ENCODE measurements at regions not wholly inside any gene's neighbourhood (a gene's known extent, or its start where the extent isn't known, plus 50 kb on each side); places are given as distances from the start of the nearest gene placed in this dataset.
A peak's percentile ranks its signal among the peaks of the same experiment; 100 is the strongest.

DNA sequence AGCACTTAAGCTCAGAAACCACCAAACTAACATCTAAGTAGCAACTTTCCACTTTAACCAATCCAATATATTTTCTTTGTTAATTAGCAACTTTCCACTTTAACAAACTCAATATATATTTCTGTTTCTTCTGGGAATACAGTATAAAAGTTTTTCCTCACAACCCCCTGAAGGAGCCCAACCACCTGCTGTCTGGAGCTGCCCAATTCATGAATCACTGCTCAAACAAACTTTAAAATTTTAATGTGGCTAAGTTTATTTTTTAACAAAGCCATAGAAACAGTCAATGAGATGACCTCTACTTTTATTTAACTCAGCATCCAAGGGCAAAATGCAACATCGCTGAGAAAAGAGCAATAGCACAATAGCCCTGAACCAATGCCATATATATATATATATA is 500.1 kb downstream of the EPM2A start:
- in situ Hi-C loops (cut with HindIII; ENCODE audit: low pct_unique_long_range_greater_than_20kb, low sequenced_read_pairs) = no loop called here
- no peak for DNase-seq (ENCODE audit: low read depth, low spot score)

DNA sequence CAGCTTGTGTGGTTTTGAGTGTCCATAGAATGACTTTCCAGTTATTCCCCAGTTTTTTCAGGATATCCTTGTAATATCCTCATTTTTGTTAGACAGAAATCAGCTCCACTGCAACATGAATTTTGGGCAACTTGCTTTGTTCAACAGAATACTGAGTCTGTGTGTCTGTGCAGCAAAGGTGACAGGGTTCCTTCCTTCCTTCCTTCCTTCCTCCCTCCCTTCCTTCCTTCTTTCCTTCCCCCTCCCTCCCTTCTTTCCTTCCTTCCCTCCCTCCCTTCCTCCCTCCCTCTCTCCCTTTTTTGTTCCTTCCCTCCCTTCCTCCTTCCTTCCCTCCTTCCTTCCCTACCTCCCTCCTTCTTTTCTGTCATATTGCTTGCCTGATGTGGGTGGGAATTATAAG is 496.5 kb downstream of the EPM2A start:
- in situ Hi-C loops (cut with HindIII; ENCODE audit: low pct_unique_long_range_greater_than_20kb, low sequenced_read_pairs) = no loop called here
- DNase-seq (ENCODE audit: low read depth, low spot score) = no peak

DNA sequence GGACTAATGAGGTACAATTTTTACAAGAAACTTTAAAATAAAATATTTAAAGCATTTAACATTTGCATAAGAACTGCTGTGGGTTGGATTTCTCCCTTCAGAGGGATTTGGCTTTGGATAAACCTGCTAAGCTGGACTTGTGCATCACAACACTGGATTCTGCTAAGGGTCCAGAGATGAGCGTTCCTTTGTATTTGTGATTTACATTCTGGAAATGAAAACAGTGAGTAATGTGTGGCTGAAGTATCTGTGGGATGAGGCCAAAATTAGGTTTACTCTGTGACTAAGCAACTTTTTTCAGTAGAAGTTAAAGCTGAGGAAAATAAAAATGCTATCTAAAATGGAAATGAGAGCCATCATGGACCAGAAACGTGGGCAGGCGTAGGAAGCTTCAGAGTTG is 494.3 kb downstream of the EPM2A start:
- no peak for DNase-seq (ENCODE audit: low read depth, low spot score)
- in situ Hi-C loops (cut with HindIII; ENCODE audit: low pct_unique_long_range_greater_than_20kb, low sequenced_read_pairs) = no loop called here

DNA sequence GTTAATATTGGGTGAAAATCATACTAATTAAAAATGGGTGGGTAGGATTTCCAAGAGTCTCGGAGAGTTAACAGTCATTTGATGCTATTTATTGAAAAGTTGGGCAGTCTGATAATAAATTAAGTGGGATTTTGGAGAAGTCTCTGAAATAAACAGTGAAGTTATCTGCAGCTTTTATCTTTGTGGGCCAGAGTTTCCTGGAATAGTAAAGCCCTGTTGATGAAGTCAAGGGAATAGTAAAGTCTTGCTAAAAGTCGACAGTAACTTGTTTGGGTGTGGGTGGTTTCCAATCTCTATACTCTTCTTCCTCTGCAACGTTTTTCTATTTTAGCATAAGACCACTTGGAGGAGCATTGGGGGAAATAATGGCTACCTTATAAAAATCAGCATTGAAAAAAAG is 493.6 kb downstream of the EPM2A start:
- DNase-seq (ENCODE audit: low read depth, low spot score) = no peak
- in situ Hi-C loops (cut with HindIII; ENCODE audit: low pct_unique_long_range_greater_than_20kb, low sequenced_read_pairs) = no loop called here

DNA sequence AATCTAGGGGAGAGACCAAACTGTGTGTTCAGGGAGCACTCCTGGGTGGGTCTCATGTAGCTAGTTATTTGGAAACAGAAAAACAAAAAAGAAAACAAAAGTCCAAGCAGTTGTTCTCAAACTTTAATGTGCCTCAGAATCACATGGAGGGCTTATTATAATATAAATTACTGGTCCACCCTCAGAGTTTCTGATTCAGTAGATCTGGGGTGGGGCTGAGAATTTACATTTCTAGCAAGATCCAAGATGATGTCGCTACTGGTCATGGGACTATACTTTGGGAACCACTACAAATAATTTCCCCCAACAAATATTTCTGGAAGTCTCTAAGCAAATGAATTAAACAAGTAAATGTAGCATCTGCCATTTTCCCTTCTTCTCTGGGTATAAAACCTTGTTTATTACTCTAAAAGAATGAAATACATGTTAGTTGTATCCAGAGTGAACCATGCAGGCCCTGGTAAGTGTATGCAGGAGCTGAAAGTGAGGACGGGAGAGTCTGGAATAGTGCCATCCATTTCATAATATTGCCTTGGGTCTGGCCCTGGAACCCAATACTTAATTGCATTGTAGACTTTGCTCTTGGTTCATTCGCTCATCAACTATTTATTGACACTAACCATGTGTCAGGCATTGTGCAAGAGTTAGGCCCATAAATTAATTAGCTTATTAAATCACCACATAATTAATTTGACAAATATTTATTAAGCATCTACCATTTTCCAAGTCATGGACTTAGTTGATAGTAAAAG is 490.8 kb downstream of the EPM2A start:
- DNase-seq (ENCODE audit: low read depth, low spot score) = no peak

DNA sequence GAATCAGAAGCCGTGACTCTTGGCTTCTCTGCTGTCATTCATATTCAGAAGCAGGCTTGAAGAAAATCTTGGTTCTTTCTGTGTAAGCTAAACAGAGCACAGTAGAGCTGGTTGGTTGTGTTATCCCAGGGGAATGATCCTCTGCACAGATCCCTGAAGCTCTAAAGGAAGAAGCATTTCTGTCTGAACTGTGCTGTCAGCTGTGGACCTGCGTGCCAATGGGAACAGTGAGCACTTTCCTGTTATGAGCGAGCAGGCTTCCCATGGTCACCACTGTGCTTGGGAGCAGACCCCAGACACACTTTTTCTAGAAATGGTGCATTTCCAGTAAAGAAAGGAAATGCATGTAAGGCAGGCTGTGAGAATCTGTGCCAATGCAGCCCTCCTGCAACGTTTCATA is 490.2 kb downstream of the EPM2A start:
- in situ Hi-C loops (cut with HindIII; ENCODE audit: low pct_unique_long_range_greater_than_20kb, low sequenced_read_pairs) = no loop called here
- DNase-seq (ENCODE audit: low read depth, low spot score) = peak; percentile 71

More for the DNA sequence above, 490.8 kb downstream of the EPM2A start:
- in situ Hi-C loops (cut with HindIII; ENCODE audit: low pct_unique_long_range_greater_than_20kb, low sequenced_read_pairs) = no loop called here

DNA sequence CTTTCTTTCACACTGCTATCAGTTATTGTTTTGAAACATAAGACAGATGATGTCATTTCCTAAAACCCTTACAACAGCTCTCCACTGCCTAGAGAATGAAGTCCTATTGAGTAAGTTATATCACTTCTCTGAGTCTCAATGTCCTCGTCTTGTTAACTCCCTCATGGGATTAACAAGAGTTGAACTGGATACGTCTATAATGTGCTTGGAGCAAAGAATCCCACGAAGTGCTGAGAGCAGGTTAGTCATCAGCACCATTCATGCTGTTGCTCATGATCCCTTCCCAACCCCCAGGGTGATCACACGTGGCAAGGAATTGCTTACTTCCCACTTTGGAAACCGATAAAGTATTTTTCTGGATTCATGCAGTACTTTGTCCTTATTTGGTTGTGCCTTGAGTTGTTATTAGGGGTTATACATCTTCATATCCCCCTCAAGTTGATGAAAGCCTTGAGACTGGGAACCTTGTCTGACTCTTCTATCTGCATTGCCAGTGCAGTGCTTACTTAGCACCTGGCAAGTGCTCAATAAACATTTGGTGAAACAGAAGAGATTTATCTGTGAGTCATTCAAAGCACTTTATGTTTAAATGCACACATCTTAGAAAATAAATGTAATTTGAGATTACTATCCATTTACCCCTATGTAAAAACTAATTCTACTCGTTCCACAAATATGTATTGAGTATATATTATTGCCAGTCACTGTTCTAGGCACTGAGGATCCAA is 487.5 kb downstream of the EPM2A start:
- peak; percentile 32 for DNase-seq (ENCODE audit: low read depth, low spot score)
- in situ Hi-C loops (cut with HindIII; ENCODE audit: low pct_unique_long_range_greater_than_20kb, low sequenced_read_pairs) = no loop called here

DNA sequence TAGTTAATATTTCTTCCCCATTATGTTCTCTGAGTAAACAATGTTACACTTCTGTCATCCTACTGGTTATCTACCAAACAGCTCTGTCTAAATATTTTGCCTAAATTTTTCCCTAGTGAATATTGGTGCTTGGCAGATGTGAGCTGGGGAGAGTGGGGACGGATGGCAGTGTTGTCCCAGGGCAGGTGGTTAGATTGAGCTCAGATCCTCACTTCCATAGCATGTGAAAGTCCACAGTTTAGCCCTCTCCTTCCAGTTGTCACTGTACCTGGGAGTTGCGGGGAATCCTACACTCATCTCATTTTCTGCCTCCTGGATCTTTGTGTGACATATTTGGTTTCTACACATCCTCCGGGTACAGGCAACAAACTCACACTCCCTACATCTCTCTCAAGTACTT is 484.9 kb downstream of the EPM2A start:
- no peak for DNase-seq (ENCODE audit: low read depth, low spot score)
- in situ Hi-C loops (cut with HindIII; ENCODE audit: low pct_unique_long_range_greater_than_20kb, low sequenced_read_pairs) = no loop called here

DNA sequence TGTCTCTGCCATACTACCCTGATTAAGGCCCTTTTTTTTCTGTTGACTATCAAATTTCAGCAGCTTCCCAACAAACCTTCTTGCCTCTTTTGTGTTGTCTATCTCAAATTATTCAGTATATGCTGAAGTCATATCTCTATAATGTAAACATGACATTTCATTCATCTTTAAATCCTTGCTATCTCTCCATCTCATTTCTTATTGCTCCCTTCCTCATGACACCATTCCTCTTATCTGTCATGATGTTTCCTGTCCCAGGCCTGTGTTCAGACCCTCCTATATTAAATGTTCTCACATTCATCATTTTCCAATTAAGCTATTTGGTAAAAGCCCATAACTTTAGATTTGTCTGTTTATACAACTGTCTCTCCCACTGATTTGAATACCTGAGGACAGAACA is 482.6 kb downstream of the EPM2A start:
- in situ Hi-C loops (cut with HindIII; ENCODE audit: low pct_unique_long_range_greater_than_20kb, low sequenced_read_pairs) = no loop called here
- DNase-seq (ENCODE audit: low read depth, low spot score) = no peak

DNA sequence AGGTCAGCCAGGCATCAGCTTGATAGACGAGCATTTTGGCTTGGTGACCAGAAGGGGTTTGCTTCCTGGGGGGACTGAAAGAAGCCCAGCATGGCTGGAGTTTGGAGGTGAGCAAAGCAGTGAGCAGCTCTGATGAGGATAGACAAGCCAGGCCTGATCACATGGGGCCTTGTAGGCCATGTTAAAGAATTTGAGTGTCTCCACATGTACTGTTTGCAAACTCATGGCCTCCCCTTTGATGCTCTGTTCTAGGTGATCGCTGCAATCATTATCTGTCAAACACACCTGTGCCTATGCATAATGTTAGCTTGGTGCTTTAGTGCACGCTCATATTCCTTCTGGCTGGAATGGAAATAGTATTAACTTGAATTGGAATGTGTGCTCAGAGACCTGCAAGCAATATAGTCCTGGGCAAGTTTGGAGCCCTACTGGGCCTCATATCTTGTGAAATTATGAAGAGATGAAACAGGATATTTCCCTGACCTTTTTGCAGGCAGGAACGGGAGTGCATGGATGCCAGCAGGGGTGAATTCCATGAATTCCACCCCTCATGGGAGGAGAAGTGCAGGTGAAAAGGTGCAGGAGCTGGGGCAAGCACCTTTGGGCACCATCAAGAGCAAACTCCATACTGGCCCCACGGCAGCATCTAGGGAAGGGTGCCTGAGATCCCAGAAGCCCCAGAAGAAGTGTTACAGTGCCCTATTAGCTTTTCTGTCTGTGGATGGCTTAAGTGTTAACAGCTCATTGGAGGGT is 480.5 kb downstream of the EPM2A start:
- in situ Hi-C loops (cut with HindIII; ENCODE audit: low pct_unique_long_range_greater_than_20kb, low sequenced_read_pairs) = no loop called here
- DNase-seq (ENCODE audit: low read depth, low spot score) = no peak

DNA sequence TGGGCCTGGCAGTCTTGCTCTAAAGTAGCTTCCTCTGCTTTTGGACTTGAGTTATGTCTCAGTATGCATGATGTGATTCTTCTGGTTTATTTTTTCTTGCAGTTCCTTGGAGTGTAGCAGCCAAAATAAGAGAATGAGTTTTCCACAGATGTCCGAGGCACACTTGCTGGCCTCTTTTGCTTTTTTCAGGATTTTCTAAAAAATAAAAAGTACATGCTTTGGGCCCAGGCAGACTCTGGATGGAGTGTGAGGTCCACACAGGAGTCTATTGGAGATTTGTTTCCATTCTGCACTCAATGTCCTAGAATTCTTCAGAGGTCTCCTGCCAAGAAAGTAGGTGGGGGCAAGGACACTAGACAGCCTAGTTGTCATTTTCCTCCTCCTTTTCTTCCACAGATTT is 477.6 kb downstream of the EPM2A start:
- DNase-seq (ENCODE audit: low read depth, low spot score) = no peak
- in situ Hi-C loops (cut with HindIII; ENCODE audit: low pct_unique_long_range_greater_than_20kb, low sequenced_read_pairs) = no loop called here

DNA sequence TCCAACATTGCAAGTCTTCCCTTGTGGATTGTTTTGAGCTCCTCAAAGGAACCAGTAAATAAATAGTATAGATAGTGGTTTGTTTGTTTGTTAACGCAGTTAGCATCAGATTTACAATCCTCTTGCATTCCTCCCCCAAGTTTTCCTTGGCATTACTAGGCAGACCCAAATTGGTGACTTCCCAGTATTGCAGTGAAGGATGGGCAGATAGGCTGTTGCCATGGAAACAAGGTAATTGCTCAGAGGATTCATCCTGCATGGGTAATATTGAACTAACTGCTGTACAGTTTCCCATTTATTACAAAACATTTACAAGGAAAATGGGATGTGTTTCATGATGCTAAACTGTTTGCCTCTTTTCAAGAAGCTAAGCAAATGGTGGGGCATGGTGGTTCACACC is 477.2 kb downstream of the EPM2A start:
- in situ Hi-C loops (cut with HindIII; ENCODE audit: low pct_unique_long_range_greater_than_20kb, low sequenced_read_pairs) = no loop called here
- no peak for DNase-seq (ENCODE audit: low read depth, low spot score)

DNA sequence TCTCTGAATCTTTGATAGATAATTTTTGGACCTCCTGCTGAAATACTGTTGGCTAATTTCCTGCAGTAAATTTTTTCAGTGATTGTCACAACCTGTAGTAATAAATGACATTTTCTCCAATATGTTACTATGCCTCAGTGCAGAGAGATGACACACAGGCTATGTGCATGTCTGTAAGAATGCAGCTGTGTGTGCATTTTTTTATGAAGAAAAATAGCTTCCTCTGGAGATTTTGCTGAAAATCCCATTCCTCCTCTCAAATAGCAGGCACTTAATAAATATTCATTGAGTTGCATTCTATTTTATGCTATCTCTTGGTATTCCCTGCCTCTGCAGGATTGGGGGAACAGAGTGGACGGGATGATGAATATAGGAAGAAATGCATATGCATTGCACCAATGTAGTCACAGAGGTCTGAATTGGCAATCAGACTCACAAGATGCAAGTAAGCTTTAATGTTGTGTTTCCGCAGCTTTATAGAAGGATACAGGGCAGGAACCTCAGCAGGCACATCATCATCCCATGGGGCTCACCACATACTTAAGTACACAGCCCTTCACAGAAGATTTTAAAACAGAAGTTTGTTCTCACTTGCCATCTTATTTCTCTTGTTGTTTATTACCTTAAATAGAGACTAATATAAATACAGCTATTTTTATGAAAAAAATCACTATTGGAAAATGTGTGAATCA is 474.7 kb downstream of the EPM2A start:
- in situ Hi-C loops (cut with HindIII; ENCODE audit: low pct_unique_long_range_greater_than_20kb, low sequenced_read_pairs) = no loop called here
- no peak for DNase-seq (ENCODE audit: low read depth, low spot score)

DNA sequence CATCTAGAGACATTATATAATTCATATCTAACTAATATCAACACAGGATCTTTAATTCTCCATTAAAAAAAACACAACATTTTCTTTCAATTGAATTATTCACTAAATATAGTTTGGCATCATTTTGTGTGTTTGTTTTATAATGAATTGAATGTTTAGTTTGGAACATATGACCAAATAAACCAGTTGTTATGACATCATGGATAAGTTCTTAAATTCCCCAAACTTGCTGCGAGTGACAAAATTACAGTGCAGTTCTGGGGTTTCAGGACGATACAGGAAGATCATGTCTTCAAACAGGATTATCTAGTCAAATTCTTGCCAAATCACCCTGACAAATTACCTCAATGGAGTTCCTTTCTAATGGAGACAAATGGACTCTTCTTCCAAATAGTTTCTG is 473.6 kb downstream of the EPM2A start:
- in situ Hi-C loops (cut with HindIII; ENCODE audit: low pct_unique_long_range_greater_than_20kb, low sequenced_read_pairs) = no loop called here
- DNase-seq (ENCODE audit: low read depth, low spot score) = no peak

DNA sequence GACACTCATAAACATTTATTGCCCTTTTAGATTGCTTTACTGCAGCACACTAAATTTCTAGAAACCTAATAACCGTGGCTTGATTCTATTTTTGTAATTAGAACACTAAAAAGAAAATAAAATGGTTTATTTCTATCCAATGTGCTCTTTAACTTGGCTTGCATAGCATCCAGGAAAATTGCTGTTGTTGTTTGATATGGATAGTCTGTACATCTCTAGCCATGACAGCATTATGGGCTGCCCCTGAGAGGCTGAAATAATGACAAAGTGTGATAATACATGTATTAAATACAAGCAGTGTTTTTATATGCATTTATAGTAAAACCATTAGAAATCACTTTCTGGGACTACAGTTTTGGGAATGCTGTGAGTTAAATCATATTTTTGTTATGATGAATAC is 472.5 kb downstream of the EPM2A start:
- in situ Hi-C loops (cut with HindIII; ENCODE audit: low pct_unique_long_range_greater_than_20kb, low sequenced_read_pairs) = no loop called here
- no peak for DNase-seq (ENCODE audit: low read depth, low spot score)

DNA sequence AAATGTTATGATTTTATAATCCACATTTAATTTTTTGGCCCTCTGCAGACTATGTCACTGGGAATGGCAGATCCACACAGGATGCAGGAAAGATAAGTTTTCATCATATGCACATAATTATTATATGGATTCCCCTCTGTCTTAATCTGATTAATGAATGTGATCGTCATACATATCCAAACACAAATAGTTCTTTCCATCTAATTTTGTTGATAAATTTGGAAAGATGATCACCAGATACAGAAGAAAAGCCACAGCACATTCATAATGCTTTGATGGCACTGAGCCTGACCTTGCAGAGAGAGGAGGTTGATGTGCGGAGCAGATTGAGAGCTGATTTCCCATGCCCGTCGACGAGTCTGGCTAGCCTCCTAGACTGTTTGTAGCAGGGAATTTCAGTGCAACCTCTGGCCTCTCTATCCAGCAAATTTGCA is 471.5 kb downstream of the EPM2A start:
- in situ Hi-C loops (cut with HindIII; ENCODE audit: low pct_unique_long_range_greater_than_20kb, low sequenced_read_pairs) = no loop called here

DNA sequence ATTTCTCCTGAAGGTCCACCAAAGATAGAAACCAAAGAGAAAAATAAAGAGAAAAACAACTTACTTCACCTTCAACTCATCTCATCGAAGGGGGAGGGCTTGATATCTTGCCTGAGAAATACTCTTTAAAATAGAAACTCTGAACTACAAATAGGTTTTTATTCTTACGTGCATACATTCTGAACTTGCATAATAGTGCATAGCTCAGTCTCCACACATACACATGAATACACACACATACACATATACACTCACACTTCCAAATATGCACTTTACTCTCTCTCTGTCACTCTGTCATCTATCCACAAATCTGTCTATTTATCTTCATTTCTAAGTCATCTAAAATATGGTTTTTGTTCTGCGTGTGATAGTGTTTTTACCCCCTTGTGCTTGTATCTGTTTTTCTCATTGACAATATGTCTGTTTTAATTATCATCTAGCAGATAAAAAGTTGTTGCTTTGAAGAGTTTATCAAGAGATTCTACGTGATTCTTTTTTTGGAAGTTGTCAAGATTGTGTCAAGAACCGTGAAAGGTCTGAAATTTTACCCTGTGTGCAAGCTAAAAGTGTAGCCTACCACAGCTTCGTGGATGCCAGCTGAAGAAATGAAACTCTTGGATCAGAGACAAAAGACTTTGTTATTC is 468.8 kb downstream of the EPM2A start:
- no peak for DNase-seq (ENCODE audit: low read depth, low spot score)
- in situ Hi-C loops (cut with HindIII; ENCODE audit: low pct_unique_long_range_greater_than_20kb, low sequenced_read_pairs) = no loop called here

More for the DNA sequence above, 471.5 kb downstream of the EPM2A start:
- DNase-seq (ENCODE audit: low read depth, low spot score) = no peak
